KMS-11 (cell line): ENCODE measurements at regions not wholly inside any gene's neighbourhood (a gene's known extent, or its start where the extent isn't known, plus 50 kb on each side); places are given as distances from the start of the nearest gene placed in this dataset.
"Not testable (repeated sequence)": the region's sequence is repeated elsewhere in the genome, so short reads cannot be mapped to it uniquely, and the experiment has no call there.

Source experiments
- H2AFZ ChIP-seq: fragments of 200-600 bp; sonication (generic); 2 replicates; pipeline ENCODE4 v1.6.1; 2016; ENCODE audit warnings: antibody characterized with exemption, mixed run types, low read depth
- H3K27ac ChIP-seq: fragments of 200-600 bp; sonication (generic); 2 replicates; pipeline ENCODE4 v1.6.1; 2016; ENCODE audit warnings: mild to moderate bottlenecking, mixed run types
- H3K27me3 ChIP-seq: fragments of 200-600 bp; sonication (generic); 2 replicates; pipeline ENCODE4 v1.6.1; 2017; ENCODE audit warnings: mild to moderate bottlenecking, low read depth, mixed run types, moderate library complexity; ENCODE audit not compliant: insufficient read depth
- H3K36me3 ChIP-seq: fragments of 200-600 bp; sonication (generic); 2 replicates; pipeline ENCODE4 v1.6.1; 2017; ENCODE audit warnings: mild to moderate bottlenecking, mixed run types; ENCODE audit not compliant: insufficient read depth
- H3K4me1 ChIP-seq: fragments of 200-600 bp; sonication (generic); 2 replicates; pipeline ENCODE4 v1.6.1; 2016; ENCODE audit warnings: mild to moderate bottlenecking, low read depth, mixed run types; ENCODE audit not compliant: poor library complexity, severe bottlenecking
- H3K4me2 ChIP-seq: fragments of 200-600 bp; sonication (generic); 2 replicates; pipeline ENCODE4 v1.7.0; 2016; ENCODE audit warnings: mild to moderate bottlenecking, mixed run types
- H3K4me3 ChIP-seq: fragments of 200-600 bp; sonication (generic); IDR thresholded peaks from 2 replicates; pipeline ENCODE4 v1.6.1; 2017; ENCODE audit warnings: low read depth, low read length, mixed read lengths; ENCODE audit not compliant: insufficient read depth
- H3K79me2 ChIP-seq: fragments of 200-600 bp; sonication (generic); 2 replicates; pipeline ENCODE4 v1.6.1; 2016; ENCODE audit warnings: low read depth, mixed run types; ENCODE audit not compliant: insufficient read depth
- H3K9ac ChIP-seq: fragments of 200-600 bp; sonication (generic); 2 replicates; pipeline ENCODE4 v1.6.1; 2016; ENCODE audit warnings: mild to moderate bottlenecking, mixed run types
- H4K20me1 ChIP-seq: fragments of 200-600 bp; sonication (generic); 2 replicates; pipeline ENCODE4 v1.6.1; 2016; ENCODE audit warnings: mild to moderate bottlenecking, mixed run types; ENCODE audit not compliant: insufficient read depth
- TF ChIP-seq, protein P1 (sequence below): fragments of 200-600 bp; sonication (generic); conservative IDR thresholded peaks from 2 replicates; pipeline ENCODE4 v1.6.1; 2017; ENCODE audit warnings: low read depth, mild to moderate bottlenecking, antibody characterized with exemption, low read length, moderate library complexity, mixed read lengths

- TF ChIP-seq, protein P1, sequence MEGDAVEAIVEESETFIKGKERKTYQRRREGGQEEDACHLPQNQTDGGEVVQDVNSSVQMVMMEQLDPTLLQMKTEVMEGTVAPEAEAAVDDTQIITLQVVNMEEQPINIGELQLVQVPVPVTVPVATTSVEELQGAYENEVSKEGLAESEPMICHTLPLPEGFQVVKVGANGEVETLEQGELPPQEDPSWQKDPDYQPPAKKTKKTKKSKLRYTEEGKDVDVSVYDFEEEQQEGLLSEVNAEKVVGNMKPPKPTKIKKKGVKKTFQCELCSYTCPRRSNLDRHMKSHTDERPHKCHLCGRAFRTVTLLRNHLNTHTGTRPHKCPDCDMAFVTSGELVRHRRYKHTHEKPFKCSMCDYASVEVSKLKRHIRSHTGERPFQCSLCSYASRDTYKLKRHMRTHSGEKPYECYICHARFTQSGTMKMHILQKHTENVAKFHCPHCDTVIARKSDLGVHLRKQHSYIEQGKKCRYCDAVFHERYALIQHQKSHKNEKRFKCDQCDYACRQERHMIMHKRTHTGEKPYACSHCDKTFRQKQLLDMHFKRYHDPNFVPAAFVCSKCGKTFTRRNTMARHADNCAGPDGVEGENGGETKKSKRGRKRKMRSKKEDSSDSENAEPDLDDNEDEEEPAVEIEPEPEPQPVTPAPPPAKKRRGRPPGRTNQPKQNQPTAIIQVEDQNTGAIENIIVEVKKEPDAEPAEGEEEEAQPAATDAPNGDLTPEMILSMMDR, result no peak
- H3K4me3 ChIP-seq, result no peak overlapping the region
- no peak overlapping the region for H3K27ac ChIP-seq
- peak overlapping the region; percentile 23; the same call in 1 of the 2 replicates for H2AFZ ChIP-seq
- H3K4me2 ChIP-seq, result peak overlapping the region; percentile 46; the same call in 1 of the 2 replicates
- no peaks in the 10 kb centered on the region for H3K27me3 ChIP-seq
- H3K4me1 ChIP-seq, result no peaks in the 10 kb centered on the region
- H4K20me1 ChIP-seq, result no peaks in the 10 kb centered on the region
- no peak overlapping the region for H3K9ac ChIP-seq
- no peaks in the 10 kb centered on the region for H3K36me3 ChIP-seq
- H3K79me2 ChIP-seq, result no peaks in the 10 kb centered on the region
Observed at GRCh38 chr21:20902998-20903397, 95.2 kb upstream of the NCAM2 start.

GRCh38 chr21:20927555-20927954, 70.7 kb upstream of the NCAM2 start:
- not testable (repeated sequence) for H3K27me3 ChIP-seq, H3K27ac ChIP-seq, H3K9ac ChIP-seq, H3K79me2 ChIP-seq, H2AFZ ChIP-seq, H3K4me3 ChIP-seq, H4K20me1 ChIP-seq, H3K4me2 ChIP-seq, H3K36me3 ChIP-seq, H3K4me1 ChIP-seq

DNA sequence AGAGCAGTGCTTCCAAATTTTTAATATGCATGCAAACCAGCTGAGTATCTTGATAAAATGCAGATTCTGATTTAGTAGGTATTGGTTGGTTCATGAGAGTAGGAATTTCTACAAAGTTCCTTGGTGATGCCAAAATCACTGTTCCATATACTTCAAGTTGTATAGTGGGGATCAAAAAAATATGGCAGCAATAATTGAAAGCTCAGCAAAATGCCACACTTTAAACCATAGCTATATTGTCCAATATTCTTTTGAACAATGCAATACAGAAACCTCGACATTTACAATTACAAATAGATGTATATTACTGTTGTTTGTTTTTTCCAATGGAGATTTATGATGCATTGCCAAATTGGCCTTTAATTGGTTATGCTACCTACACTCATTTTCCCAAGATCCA, 55.7 kb upstream of the NCAM2 start:
- H3K4me3 ChIP-seq, result no peak overlapping the region
- no peak overlapping the region for H3K27ac ChIP-seq
- no peak overlapping the region for H3K9ac ChIP-seq
- no peaks in the 10 kb centered on the region for H3K4me1 ChIP-seq
- H3K27me3 ChIP-seq, result no peaks in the 10 kb centered on the region
- no peaks in the 10 kb centered on the region for H3K79me2 ChIP-seq
- no peak overlapping the region for H2AFZ ChIP-seq
- H4K20me1 ChIP-seq, result no peaks in the 10 kb centered on the region
- no peaks in the 10 kb centered on the region for H3K36me3 ChIP-seq
- H3K4me2 ChIP-seq, result no peak overlapping the region
- TF ChIP-seq, protein P1, result no peak

DNA sequence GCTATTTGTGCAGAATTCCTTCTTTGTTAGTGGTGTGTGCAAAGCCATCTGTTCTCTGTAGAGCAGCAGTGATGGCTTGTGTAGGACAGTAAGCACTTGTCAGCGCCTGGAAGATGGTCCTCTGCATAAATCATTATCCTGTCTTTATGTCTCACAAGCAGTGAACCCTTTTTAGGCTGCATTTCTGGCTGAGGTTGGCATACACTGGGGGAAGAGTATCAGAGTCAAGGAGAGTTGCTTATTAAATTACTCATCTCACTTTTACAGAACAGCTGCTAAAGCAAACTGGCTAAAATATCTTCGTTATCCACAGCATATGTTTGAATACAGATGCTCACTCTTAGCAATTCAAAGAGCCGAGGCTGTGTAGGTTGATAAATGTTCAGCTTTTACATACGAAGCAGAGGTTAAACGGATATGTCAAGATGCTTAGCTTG, 54.6 kb upstream of the NCAM2 start:
- no peaks in the 10 kb centered on the region for H4K20me1 ChIP-seq
- no peaks in the 10 kb centered on the region for H3K79me2 ChIP-seq
- H3K4me3 ChIP-seq, result no peak overlapping the region
- no peak overlapping the region for H2AFZ ChIP-seq
- no peak overlapping the region for H3K27ac ChIP-seq
- H3K36me3 ChIP-seq, result no peaks in the 10 kb centered on the region
- TF ChIP-seq, protein P1, result no peak
- no peaks in the 10 kb centered on the region for H3K4me1 ChIP-seq
- H3K4me2 ChIP-seq, result no peak overlapping the region
- H3K9ac ChIP-seq, result no peak overlapping the region
- H3K27me3 ChIP-seq, result no peaks in the 10 kb centered on the region

DNA sequence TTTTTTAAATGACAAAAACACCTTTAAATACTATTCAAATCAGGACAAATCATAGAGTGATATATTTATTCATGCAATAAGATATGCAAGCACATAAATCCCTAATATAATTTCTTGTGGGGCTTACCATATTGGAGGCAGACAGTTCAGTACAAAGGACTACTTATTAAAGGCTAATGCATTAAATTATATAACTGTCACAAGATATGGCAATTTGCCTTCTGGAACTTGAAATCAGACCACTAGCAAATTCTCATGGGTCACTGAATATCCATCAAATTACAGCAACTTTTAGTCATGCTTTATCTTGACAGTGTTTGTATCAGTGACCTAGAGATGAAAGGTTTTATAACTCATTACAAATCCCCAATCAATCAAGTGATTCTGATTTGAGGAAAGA, 54.1 kb upstream of the NCAM2 start:
- H2AFZ ChIP-seq, result no peak overlapping the region
- TF ChIP-seq, protein P1, result no peak
- no peaks in the 10 kb centered on the region for H3K4me1 ChIP-seq

More for the DNA sequence above, 54.1 kb upstream of the NCAM2 start:
- no peaks in the 10 kb centered on the region for H4K20me1 ChIP-seq
- no peak overlapping the region for H3K9ac ChIP-seq
- no peaks in the 10 kb centered on the region for H3K79me2 ChIP-seq
- H3K27ac ChIP-seq, result no peak overlapping the region
- no peaks in the 10 kb centered on the region for H3K27me3 ChIP-seq
- no peak overlapping the region for H3K4me3 ChIP-seq
- no peak overlapping the region for H3K4me2 ChIP-seq
- no peaks in the 10 kb centered on the region for H3K36me3 ChIP-seq
